ENCODE measurements at regions not wholly inside any gene's neighbourhood (a gene's known extent, or its start where the extent isn't known, plus 50 kb on each side); places are given as distances from the start of the nearest gene placed in this dataset.

- no peak for DNase-seq (ENCODE audit: low spot score)
- Mint-ChIP-seq H3K27me3 (ENCODE audit: low read depth) (no peaks in the 10 kb centered on the region), H3K4me1 (ENCODE audit: low read depth) (no peaks in the 10 kb centered on the region), H3K36me3 (ENCODE audit: low read depth) (no peaks in the 10 kb centered on the region), H3K27ac (no peak overlapping the region), H3K9me3 (no peaks in the 10 kb centered on the region), H3K4me3 (ENCODE audit: low read depth) (no peak overlapping the region)
- intact Hi-C loops (cut with micrococcal nuclease) = no loop called here
Observed at GRCh38 chr5:125294844-125295243, 548.4 kb upstream of the ZNF608 start.

GRCh38 chr5:125295405-125295872, 549.0 kb upstream of the ZNF608 start:
- no peak overlapping the region for H3K4me3 Mint-ChIP-seq (ENCODE audit: low read depth)
- no peaks in the 10 kb centered on the region for H3K9me3 Mint-ChIP-seq
- no peak overlapping the region for H3K27ac Mint-ChIP-seq
- H3K4me1 Mint-ChIP-seq (ENCODE audit: low read depth) = no peaks in the 10 kb centered on the region
- H3K36me3 Mint-ChIP-seq (ENCODE audit: low read depth) = no peaks in the 10 kb centered on the region
- intact Hi-C loops (cut with micrococcal nuclease) = no loop called here
- DNase-seq (ENCODE audit: low spot score) = no peak
- H3K27me3 Mint-ChIP-seq (ENCODE audit: low read depth) = no peaks in the 10 kb centered on the region

- Mint-ChIP-seq H3K27me3 (ENCODE audit: low read depth) (no peaks in the 10 kb centered on the region), H3K27ac (no peak overlapping the region), H3K4me1 (ENCODE audit: low read depth) (no peaks in the 10 kb centered on the region), H3K4me3 (ENCODE audit: low read depth) (no peak overlapping the region), H3K36me3 (ENCODE audit: low read depth) (no peaks in the 10 kb centered on the region), H3K9me3 (no peaks in the 10 kb centered on the region)
- no peak for DNase-seq (ENCODE audit: low spot score)
- intact Hi-C loops (cut with micrococcal nuclease) = no loop called here
Observed at GRCh38 chr5:125298258-125298657, 551.8 kb upstream of the ZNF608 start.

- Mint-ChIP-seq H3K4me1 (ENCODE audit: low read depth) (no peaks in the 10 kb centered on the region), H3K36me3 (ENCODE audit: low read depth) (no peaks in the 10 kb centered on the region), H3K27me3 (ENCODE audit: low read depth) (no peaks in the 10 kb centered on the region), H3K4me3 (ENCODE audit: low read depth) (no peak overlapping the region), H3K27ac (no peak overlapping the region), H3K9me3 (no peaks in the 10 kb centered on the region)
- no peak for DNase-seq (ENCODE audit: low spot score)
- intact Hi-C loops (cut with micrococcal nuclease) = no loop called here
Observed at GRCh38 chr5:125298746-125299379, 552.4 kb upstream of the ZNF608 start.

- peaks cover 5% of the 10 kb centered on the region for H3K9me3 Mint-ChIP-seq
- H3K4me3 Mint-ChIP-seq (ENCODE audit: low read depth) = no peak overlapping the region
- intact Hi-C loops (cut with micrococcal nuclease) = no loop called here
- H3K27me3 Mint-ChIP-seq (ENCODE audit: low read depth) = no peaks in the 10 kb centered on the region
- H3K27ac Mint-ChIP-seq = no peak overlapping the region
- H3K4me1 Mint-ChIP-seq (ENCODE audit: low read depth) = no peaks in the 10 kb centered on the region
- H3K36me3 Mint-ChIP-seq (ENCODE audit: low read depth) = no peaks in the 10 kb centered on the region
- DNase-seq (ENCODE audit: low spot score) = no peak
Observed at GRCh38 chr5:125301711-125302110, 555.3 kb upstream of the ZNF608 start.

GRCh38 chr5:125302577-125302976, 556.1 kb upstream of the ZNF608 start:
- no peak overlapping the region for H3K4me3 Mint-ChIP-seq (ENCODE audit: low read depth)
- H3K27ac Mint-ChIP-seq = no peak overlapping the region
- DNase-seq (ENCODE audit: low spot score) = no peak
- intact Hi-C loops (cut with micrococcal nuclease) = no loop called here
- no peaks in the 10 kb centered on the region for H3K27me3 Mint-ChIP-seq (ENCODE audit: low read depth)
- H3K4me1 Mint-ChIP-seq (ENCODE audit: low read depth) = no peaks in the 10 kb centered on the region
- H3K36me3 Mint-ChIP-seq (ENCODE audit: low read depth) = no peaks in the 10 kb centered on the region
- H3K9me3 Mint-ChIP-seq = peaks cover 11% of the 10 kb centered on the region

- Mint-ChIP-seq H3K4me3 (ENCODE audit: low read depth) (no peak overlapping the region), H3K36me3 (ENCODE audit: low read depth) (no peaks in the 10 kb centered on the region), H3K27ac (no peak overlapping the region), H3K9me3 (peaks cover 22% of the 10 kb centered on the region), H3K4me1 (ENCODE audit: low read depth) (no peaks in the 10 kb centered on the region), H3K27me3 (ENCODE audit: low read depth) (no peaks in the 10 kb centered on the region)
- intact Hi-C loops (cut with micrococcal nuclease) = no loop called here
- DNase-seq (ENCODE audit: low spot score) = no peak
Observed at GRCh38 chr5:125306741-125307140, 560.3 kb upstream of the ZNF608 start.

- DNase-seq (ENCODE audit: low spot score) = no peak
- no peaks in the 10 kb centered on the region for H3K4me1 Mint-ChIP-seq (ENCODE audit: low read depth)
- H3K9me3 Mint-ChIP-seq = peaks cover 26% of the 10 kb centered on the region
- intact Hi-C loops (cut with micrococcal nuclease) = no loop called here
- H3K36me3 Mint-ChIP-seq (ENCODE audit: low read depth) = no peaks in the 10 kb centered on the region
- no peak overlapping the region for H3K27ac Mint-ChIP-seq
- no peaks in the 10 kb centered on the region for H3K27me3 Mint-ChIP-seq (ENCODE audit: low read depth)
- H3K4me3 Mint-ChIP-seq (ENCODE audit: low read depth) = no peak overlapping the region
Observed at GRCh38 chr5:125310749-125311148, 564.3 kb upstream of the ZNF608 start.

GRCh38 chr5:125311743-125312142, 565.3 kb upstream of the ZNF608 start:
- no peak overlapping the region for H3K4me3 Mint-ChIP-seq (ENCODE audit: low read depth)
- no peaks in the 10 kb centered on the region for H3K4me1 Mint-ChIP-seq (ENCODE audit: low read depth)
- no peak for DNase-seq (ENCODE audit: low spot score)
- no peaks in the 10 kb centered on the region for H3K27me3 Mint-ChIP-seq (ENCODE audit: low read depth)
- no peaks in the 10 kb centered on the region for H3K36me3 Mint-ChIP-seq (ENCODE audit: low read depth)
- H3K27ac Mint-ChIP-seq = no peak overlapping the region
- peaks cover 20% of the 10 kb centered on the region for H3K9me3 Mint-ChIP-seq
- intact Hi-C loops (cut with micrococcal nuclease) = no loop called here

- intact Hi-C loops (cut with micrococcal nuclease) = no loop called here
- no peak overlapping the region for H3K27ac Mint-ChIP-seq
- H3K4me3 Mint-ChIP-seq (ENCODE audit: low read depth) = no peak overlapping the region
- DNase-seq (ENCODE audit: low spot score) = no peak
- no peaks in the 10 kb centered on the region for H3K27me3 Mint-ChIP-seq (ENCODE audit: low read depth)
- no peaks in the 10 kb centered on the region for H3K36me3 Mint-ChIP-seq (ENCODE audit: low read depth)
- H3K9me3 Mint-ChIP-seq = peaks cover 4% of the 10 kb centered on the region
- H3K4me1 Mint-ChIP-seq (ENCODE audit: low read depth) = no peaks in the 10 kb centered on the region
Observed at GRCh38 chr5:125313555-125313954, 567.1 kb upstream of the ZNF608 start.

- H3K27me3 Mint-ChIP-seq (ENCODE audit: low read depth) = no peaks in the 10 kb centered on the region
- H3K36me3 Mint-ChIP-seq (ENCODE audit: low read depth) = no peaks in the 10 kb centered on the region
- no peak overlapping the region for H3K27ac Mint-ChIP-seq
- H3K4me1 Mint-ChIP-seq (ENCODE audit: low read depth) = no peaks in the 10 kb centered on the region
- no peak for DNase-seq (ENCODE audit: low spot score)
- no peak overlapping the region for H3K4me3 Mint-ChIP-seq (ENCODE audit: low read depth)
- H3K9me3 Mint-ChIP-seq = peaks cover 7% of the 10 kb centered on the region
- intact Hi-C loops (cut with micrococcal nuclease) = no loop called here
Observed at GRCh38 chr5:125315306-125315705, 568.9 kb upstream of the ZNF608 start.

GRCh38 chr5:125316391-125316790, 570.0 kb upstream of the ZNF608 start:
- no peak overlapping the region for H3K4me3 Mint-ChIP-seq (ENCODE audit: low read depth)

GRCh38 chr5:125316915-125317535, 570.6 kb upstream of the ZNF608 start:
- H3K27ac Mint-ChIP-seq = no peak overlapping the region
- DNase-seq (ENCODE audit: low spot score) = no peak

More at GRCh38 chr5:125316391-125316790, 570.0 kb upstream of the ZNF608 start:
- Mint-ChIP-seq H3K27ac (no peak overlapping the region), H3K27me3 (ENCODE audit: low read depth) (no peaks in the 10 kb centered on the region), H3K9me3 (peaks cover 7% of the 10 kb centered on the region), H3K4me1 (ENCODE audit: low read depth) (no peaks in the 10 kb centered on the region), H3K36me3 (ENCODE audit: low read depth) (no peaks in the 10 kb centered on the region)
- intact Hi-C loops (cut with micrococcal nuclease) = no loop called here
- DNase-seq (ENCODE audit: low spot score) = no peak

More at GRCh38 chr5:125316915-125317535, 570.6 kb upstream of the ZNF608 start:
- no peak overlapping the region for H3K4me3 Mint-ChIP-seq (ENCODE audit: low read depth)
- H3K4me1 Mint-ChIP-seq (ENCODE audit: low read depth) = no peaks in the 10 kb centered on the region
- H3K36me3 Mint-ChIP-seq (ENCODE audit: low read depth) = no peaks in the 10 kb centered on the region
- H3K9me3 Mint-ChIP-seq = peaks cover 11% of the 10 kb centered on the region
- no peaks in the 10 kb centered on the region for H3K27me3 Mint-ChIP-seq (ENCODE audit: low read depth)
- intact Hi-C loops (cut with micrococcal nuclease) = no loop called here

Data from activated T-helper 2 cell treated with anti-CD3 and anti-CD28 coated beads, Interferon-gamma antibody, Interleukin-2, Interleukin-4, amounts not matched to agents 10 μg/mL and 5 μg/mL and 100 μg/mL, durations not matched to agents 14 hours and 24 hours and 36 hours (primary cell).